Suprapubic skin (tissue), 4 donors: ENCODE measurements at regions not wholly inside any gene's neighbourhood (a gene's known extent, or its start where the extent isn't known, plus 50 kb on each side); places are given as distances from the start of the nearest gene placed in this dataset.

ENCODE experiments used
- EP300 ChIP-seq: sonication (generic); formaldehyde crosslinking; IDR thresholded peaks from one replicate; pipeline ENCODE4 v1.6.1; 2017; ENCODE audit warnings: antibody characterized with exemption
- POLR2A ChIP-seq, 2 donors: fragments of 450-650 bp; IDR thresholded peaks; one replicate each; pipeline ENCODE4 v1.6.1; 2017; ENCODE audit warnings: antibody characterized with exemption in 2 of 2, mild to moderate bottlenecking in 2 of 2, moderate library complexity in 2 of 2
- POLR2AphosphoS5 ChIP-seq, 3 donors: sonication (generic); formaldehyde crosslinking; IDR thresholded peaks; one replicate each; pipeline ENCODE4 v1.6.1; 2017; ENCODE audit warnings: antibody characterized with exemption in 3 of 3
- TF ChIP-seq, protein P1 (sequence below), 2 donors: fragments of 200-600 bp in 1 of 2; fragments of 450-650 bp in 1 of 2; sonication (generic) in 1 of 2; IDR thresholded peaks; one replicate each; pipeline ENCODE4 v1.5.1; 2016 to 2019; ENCODE audit warnings: antibody characterized with exemption in 2 of 2, mild to moderate bottlenecking in 1 of 2, moderate library complexity in 1 of 2

DNA sequence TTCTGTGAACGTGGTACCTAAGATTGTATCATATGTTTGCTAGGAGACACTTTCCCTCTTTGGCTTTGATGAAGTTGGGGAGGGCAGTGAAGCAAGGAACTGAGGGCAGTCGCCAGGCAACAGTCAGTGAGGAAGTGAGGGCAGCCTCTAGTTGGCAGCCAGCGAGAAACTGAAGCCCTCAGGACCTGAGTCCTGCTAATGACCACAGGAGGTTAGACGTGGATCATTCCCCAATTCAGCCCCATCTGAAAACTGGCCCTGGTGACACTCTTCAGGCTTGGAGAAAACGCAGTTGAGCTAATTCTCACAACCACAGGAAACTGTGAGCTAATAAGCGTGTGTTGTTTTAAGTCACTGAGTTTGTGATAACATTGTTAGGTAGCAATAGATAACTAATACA, 84.5 kb upstream of the REG3G start:
- TF ChIP-seq, protein P1, sequence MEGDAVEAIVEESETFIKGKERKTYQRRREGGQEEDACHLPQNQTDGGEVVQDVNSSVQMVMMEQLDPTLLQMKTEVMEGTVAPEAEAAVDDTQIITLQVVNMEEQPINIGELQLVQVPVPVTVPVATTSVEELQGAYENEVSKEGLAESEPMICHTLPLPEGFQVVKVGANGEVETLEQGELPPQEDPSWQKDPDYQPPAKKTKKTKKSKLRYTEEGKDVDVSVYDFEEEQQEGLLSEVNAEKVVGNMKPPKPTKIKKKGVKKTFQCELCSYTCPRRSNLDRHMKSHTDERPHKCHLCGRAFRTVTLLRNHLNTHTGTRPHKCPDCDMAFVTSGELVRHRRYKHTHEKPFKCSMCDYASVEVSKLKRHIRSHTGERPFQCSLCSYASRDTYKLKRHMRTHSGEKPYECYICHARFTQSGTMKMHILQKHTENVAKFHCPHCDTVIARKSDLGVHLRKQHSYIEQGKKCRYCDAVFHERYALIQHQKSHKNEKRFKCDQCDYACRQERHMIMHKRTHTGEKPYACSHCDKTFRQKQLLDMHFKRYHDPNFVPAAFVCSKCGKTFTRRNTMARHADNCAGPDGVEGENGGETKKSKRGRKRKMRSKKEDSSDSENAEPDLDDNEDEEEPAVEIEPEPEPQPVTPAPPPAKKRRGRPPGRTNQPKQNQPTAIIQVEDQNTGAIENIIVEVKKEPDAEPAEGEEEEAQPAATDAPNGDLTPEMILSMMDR (IDR thresholded peaks at IDR 0.05), result no peak
- TF ChIP-seq EP300 (no peak), POLR2A (IDR thresholded peaks at IDR 0.05) (no peak), POLR2AphosphoS5 (IDR thresholded peaks at IDR 0.05) (no peak)
